ENCODE measurements at regions not wholly inside any gene's neighbourhood (a gene's known extent, or its start where the extent isn't known, plus 50 kb on each side); places are given as distances from the start of the nearest gene placed in this dataset.

DNA sequence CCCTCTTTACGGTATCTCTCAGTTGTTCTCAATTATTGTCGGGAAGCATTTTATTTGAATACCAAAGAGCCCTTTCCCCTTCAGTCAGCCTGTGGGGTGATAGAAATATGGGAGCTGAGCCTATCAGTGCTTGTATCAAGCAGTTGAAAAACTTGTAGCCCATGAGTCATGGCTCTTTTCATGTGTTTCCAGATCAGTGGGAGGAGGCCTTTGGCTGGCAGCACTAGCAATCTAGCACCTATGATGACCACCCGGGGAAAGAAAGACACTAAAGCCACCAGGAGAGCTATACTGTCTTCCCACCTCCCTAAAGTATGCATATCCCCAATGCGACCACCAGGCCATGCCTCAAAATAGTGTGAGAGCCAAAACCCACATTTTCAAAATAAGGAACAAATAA lies 696.9 kb upstream of the C9orf72 start:
- Histone ChIP-seq H3K36me3 (replicated peaks in 1 of 2; ENCODE audit: control insufficient read depth in 1 of 2, insufficient read depth in 2 of 2, low read length in 2 of 2) (no peaks in the 10 kb centered on the region), H3K4me3 (replicated peaks in 1 of 3; ENCODE audit: insufficient read depth in 1 of 3, low read depth in 2 of 3, low read length in 3 of 3) (no peak overlapping the region), H3K4me2 (ENCODE audit: low read depth, low read length) (no peak overlapping the region), H3K79me2 (ENCODE audit: insufficient read depth, low read length) (no peaks in the 10 kb centered on the region), H3K4me1 (ENCODE audit: insufficient read depth, low read length) (no peaks in the 10 kb centered on the region), H3K9me3 (ENCODE audit: low read length) (no peaks in the 10 kb centered on the region), H4K20me1 (ENCODE audit: insufficient read depth, low read length) (no peaks in the 10 kb centered on the region), H3K27me3 (ENCODE audit: control insufficient read depth in 1 of 2, insufficient read depth in 2 of 2, low read length in 2 of 2) (no peaks in the 10 kb centered on the region), H3K9ac (ENCODE audit: insufficient read depth, low read depth, low read length) (no peak overlapping the region), H3K27ac (ENCODE audit: extremely low read length, insufficient read depth, low read length) (no peak overlapping the region), H2AFZ (ENCODE audit: low read length) (no peak overlapping the region)
- ChIA-PET POLR2A (no interaction called here), CTCF (ENCODE audit: low intra/inter-chr PET ratio, low total read pairs) (no interaction called here)
- TF ChIP-seq ZNF768 (CRISPR knock-in tag; IDR thresholded peaks at IDR 0.05) (no peak), BRCA1 (CRISPR knock-in tag; IDR thresholded peaks at IDR 0.05) (no peak), ZNF589 (CRISPR knock-in tag; conservative IDR thresholded peaks at IDR 0.05) (no peak), ZNF296 (CRISPR knock-in tag; conservative IDR thresholded peaks at IDR 0.05) (no peak)
- TF ChIP-seq, protein P1, sequence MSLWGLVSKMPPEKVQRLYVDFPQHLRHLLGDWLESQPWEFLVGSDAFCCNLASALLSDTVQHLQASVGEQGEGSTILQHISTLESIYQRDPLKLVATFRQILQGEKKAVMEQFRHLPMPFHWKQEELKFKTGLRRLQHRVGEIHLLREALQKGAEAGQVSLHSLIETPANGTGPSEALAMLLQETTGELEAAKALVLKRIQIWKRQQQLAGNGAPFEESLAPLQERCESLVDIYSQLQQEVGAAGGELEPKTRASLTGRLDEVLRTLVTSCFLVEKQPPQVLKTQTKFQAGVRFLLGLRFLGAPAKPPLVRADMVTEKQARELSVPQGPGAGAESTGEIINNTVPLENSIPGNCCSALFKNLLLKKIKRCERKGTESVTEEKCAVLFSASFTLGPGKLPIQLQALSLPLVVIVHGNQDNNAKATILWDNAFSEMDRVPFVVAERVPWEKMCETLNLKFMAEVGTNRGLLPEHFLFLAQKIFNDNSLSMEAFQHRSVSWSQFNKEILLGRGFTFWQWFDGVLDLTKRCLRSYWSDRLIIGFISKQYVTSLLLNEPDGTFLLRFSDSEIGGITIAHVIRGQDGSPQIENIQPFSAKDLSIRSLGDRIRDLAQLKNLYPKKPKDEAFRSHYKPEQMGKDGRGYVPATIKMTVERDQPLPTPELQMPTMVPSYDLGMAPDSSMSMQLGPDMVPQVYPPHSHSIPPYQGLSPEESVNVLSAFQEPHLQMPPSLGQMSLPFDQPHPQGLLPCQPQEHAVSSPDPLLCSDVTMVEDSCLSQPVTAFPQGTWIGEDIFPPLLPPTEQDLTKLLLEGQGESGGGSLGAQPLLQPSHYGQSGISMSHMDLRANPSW (CRISPR knock-in tag; IDR thresholded peaks at IDR 0.05; ENCODE audit: borderline replicate concordance): no peak
- TF ChIP-seq, protein P2, sequence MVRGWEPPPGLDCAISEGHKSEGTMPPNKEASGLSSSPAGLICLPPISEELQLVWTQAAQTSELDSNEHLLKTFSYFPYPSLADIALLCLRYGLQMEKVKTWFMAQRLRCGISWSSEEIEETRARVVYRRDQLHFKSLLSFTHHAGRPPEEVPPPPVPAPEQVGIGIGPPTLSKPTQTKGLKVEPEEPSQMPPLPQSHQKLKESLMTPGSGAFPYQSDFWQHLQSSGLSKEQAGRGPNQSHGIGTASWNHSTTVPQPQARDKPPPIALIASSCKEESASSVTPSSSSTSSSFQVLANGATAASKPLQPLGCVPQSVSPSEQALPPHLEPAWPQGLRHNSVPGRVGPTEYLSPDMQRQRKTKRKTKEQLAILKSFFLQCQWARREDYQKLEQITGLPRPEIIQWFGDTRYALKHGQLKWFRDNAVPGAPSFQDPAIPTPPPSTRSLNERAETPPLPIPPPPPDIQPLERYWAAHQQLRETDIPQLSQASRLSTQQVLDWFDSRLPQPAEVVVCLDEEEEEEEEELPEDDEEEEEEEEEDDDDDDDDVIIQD (CRISPR knock-in tag; IDR thresholded peaks at IDR 0.05; ENCODE audit: low read depth): no peak
- DNase-seq (ENCODE audit: low spot score) (no peak), ATAC-seq (no peak), FAIRE-seq (no peak)
- BruUV-seq (replicated peaks): no TSS peak
- WGBS (ENCODE audit: low lambda C conversion rate): 35% methylated on average over 4 of the region's 4 CpGs
- intact Hi-C loops (cut with micrococcal nuclease; ENCODE audit: unreplicated experiment) (no loop called here), in situ Hi-C loops (cut with HindIII; ENCODE audit: extremely low pct_ligation_motif_present, low pct_unique_long_range_greater_than_20kb) (no loop called here)
